Kidney (tissue), 13 donors: ENCODE measurements at regions not wholly inside any gene's neighbourhood (a gene's known extent, or its start where the extent isn't known, plus 50 kb on each side); places are given as distances from the start of the nearest gene placed in this dataset.
"Not testable (repeated sequence)": the region's sequence is repeated elsewhere in the genome, so short reads cannot be mapped to it uniquely, and the experiment has no call there.

ENCODE experiments used
- DNase-seq, 5 donors: peaks; one replicate each; pipeline ENCODE4 v3.0.0-alpha.2; 2013 to 2020
- FAIRE-seq: peaks from 2 replicates; lab custom pipeline; 2012; peaks lifted over from hg19 to GRCh38; lab: Jason Lieb, UNC
- H3K27ac ChIP-seq, 2 donors: one replicate each; pipeline ENCODE4 v1.7.0; 2013; ENCODE audit warnings: low read depth in 2 of 2, low read length in 2 of 2, inconsistent platforms in 1 of 2
- H3K27me3 ChIP-seq: one replicate; pipeline ENCODE4 v1.7.1; 2013; ENCODE audit warnings: low read length, inconsistent platforms; ENCODE audit not compliant: control insufficient read depth, insufficient read depth
- H3K36me3 ChIP-seq, 3 donors: one replicate each; pipeline versions ENCODE4 v1.7.0 to v1.7.1; 2013; ENCODE audit warnings: low read length in 3 of 3, control low read depth in 1 of 3, inconsistent platforms in 1 of 3; ENCODE audit not compliant: insufficient read depth in 3 of 3, control insufficient read depth in 2 of 3
- H3K4me1 ChIP-seq, 3 donors: one replicate each; pipeline versions ENCODE4 v1.7.0 to v1.7.1; 2013; ENCODE audit warnings: low read length in 3 of 3, inconsistent platforms in 1 of 3, low read depth in 1 of 3; ENCODE audit not compliant: control insufficient read depth in 2 of 3, insufficient read depth in 2 of 3
- H3K4me3 ChIP-seq, 3 donors: one replicate each; pipeline versions ENCODE4 v1.7.0 to v1.8.1; 2013; ENCODE audit warnings: low read length in 3 of 3, control low read depth in 1 of 3, inconsistent platforms in 1 of 3
- H3K9ac ChIP-seq, 3 donors: one replicate each; pipeline versions ENCODE4 v1.7.0 to v1.7.1; 2013; ENCODE audit warnings: low read length in 3 of 3, control low read depth in 1 of 3, inconsistent platforms in 1 of 3
- H3K9me3 ChIP-seq, 3 donors: one replicate each; pipeline versions ENCODE4 v1.7.0 to v1.7.1; 2013; ENCODE audit warnings: low read length in 3 of 3, control low read depth in 1 of 3, inconsistent platforms in 1 of 3; ENCODE audit not compliant: control insufficient read depth in 2 of 3, insufficient read depth in 1 of 3
- intact Hi-C: fragments of 100-400 bp; cut with DNase I; formaldehyde crosslinking; loops from one replicate; pipeline ENCODE4 v1.11.1; 2022
- TF ChIP-seq, protein P1 (sequence below): IDR thresholded peaks from 3 replicates; pipeline ENCODE4 v1.5.1; 2012; ENCODE audit warnings: mild to moderate bottlenecking, moderate library complexity, borderline replicate concordance; ENCODE audit not compliant: insufficient read depth; ENCODE audit errors: extremely low read depth
- donor health status: control.
- donor health status: control.
- donor health status: control.
- donor health status: control.
- donor health status: control.
- donor health status: DM: yes; HTN: yes; CAD: no.
- donor health status: Normal renal cell carcinoma (clear cell type).

DNA sequence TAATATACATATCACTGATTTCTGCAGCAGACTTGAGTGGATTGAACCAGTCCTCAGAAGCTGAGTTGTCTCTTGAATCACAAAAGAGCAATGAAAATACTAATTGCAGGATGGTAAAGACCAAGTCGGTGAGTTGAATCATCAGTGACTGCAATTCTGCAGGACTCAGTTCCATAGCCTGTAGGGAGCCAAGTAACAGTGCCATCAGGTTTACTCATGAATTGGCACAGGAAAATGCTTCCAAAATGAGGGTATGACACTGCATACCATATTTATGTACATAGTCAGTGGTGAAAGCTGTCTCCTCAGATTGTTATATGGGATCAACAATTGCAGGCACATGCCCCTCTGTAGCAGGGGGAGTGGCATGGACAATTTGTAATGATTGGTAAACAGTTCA lies 192.8 kb downstream of the CCNG2 start:
- TF ChIP-seq, protein P1, sequence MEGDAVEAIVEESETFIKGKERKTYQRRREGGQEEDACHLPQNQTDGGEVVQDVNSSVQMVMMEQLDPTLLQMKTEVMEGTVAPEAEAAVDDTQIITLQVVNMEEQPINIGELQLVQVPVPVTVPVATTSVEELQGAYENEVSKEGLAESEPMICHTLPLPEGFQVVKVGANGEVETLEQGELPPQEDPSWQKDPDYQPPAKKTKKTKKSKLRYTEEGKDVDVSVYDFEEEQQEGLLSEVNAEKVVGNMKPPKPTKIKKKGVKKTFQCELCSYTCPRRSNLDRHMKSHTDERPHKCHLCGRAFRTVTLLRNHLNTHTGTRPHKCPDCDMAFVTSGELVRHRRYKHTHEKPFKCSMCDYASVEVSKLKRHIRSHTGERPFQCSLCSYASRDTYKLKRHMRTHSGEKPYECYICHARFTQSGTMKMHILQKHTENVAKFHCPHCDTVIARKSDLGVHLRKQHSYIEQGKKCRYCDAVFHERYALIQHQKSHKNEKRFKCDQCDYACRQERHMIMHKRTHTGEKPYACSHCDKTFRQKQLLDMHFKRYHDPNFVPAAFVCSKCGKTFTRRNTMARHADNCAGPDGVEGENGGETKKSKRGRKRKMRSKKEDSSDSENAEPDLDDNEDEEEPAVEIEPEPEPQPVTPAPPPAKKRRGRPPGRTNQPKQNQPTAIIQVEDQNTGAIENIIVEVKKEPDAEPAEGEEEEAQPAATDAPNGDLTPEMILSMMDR, result no peak
- intact Hi-C loops, result loop anchor here (10.0 kb wide), 1 partner anchor 115 kb away; no protein-coding TSS in a partner anchor
- Histone ChIP-seq H3K9ac (no peak overlapping the region), H3K9me3 (no peaks in the 10 kb centered on the region), H3K4me1 (no peaks in the 10 kb centered on the region), H3K4me3 (no peak overlapping the region), H3K36me3 (no peaks in the 10 kb centered on the region), H3K27ac (no peak overlapping the region), H3K27me3 (no peaks in the 10 kb centered on the region)
- no peak for FAIRE-seq
- DNase-seq, result no peak

DNA sequence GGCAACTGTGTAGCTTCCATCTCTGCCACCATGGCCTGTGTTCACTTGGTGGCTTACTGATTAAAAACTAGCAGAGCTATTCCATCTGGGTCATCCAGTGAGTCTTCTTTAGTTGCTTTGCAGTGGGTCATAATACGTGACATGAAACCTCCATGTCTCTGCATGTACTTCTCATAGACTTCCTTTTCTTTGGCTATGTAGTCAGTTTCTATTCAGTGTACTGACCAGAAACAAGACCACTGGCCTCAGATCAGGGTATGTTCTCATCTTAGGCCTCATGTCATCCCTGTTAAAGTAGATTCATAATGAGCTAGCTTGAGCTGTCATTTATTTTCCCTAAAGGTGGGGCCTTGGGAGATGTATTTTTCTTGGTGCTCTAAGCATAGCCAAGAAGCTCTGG lies 195.2 kb downstream of the CCNG2 start:
- DNase-seq (no peak), FAIRE-seq (no peak)
- H3K27me3 ChIP-seq, result no peaks in the 10 kb centered on the region
- H3K27ac ChIP-seq, result no peak overlapping the region
- no peaks in the 10 kb centered on the region for H3K4me1 ChIP-seq
- H3K4me3 ChIP-seq, result no peak overlapping the region
- TF ChIP-seq, protein P1, result no peak
- H3K9me3 ChIP-seq, result no peaks in the 10 kb centered on the region
- H3K9ac ChIP-seq, result no peak overlapping the region
- H3K36me3 ChIP-seq, result no peaks in the 10 kb centered on the region
- intact Hi-C loops, result loop anchor here (10.0 kb wide), 1 partner anchor 117 kb away; no protein-coding TSS in a partner anchor

DNA sequence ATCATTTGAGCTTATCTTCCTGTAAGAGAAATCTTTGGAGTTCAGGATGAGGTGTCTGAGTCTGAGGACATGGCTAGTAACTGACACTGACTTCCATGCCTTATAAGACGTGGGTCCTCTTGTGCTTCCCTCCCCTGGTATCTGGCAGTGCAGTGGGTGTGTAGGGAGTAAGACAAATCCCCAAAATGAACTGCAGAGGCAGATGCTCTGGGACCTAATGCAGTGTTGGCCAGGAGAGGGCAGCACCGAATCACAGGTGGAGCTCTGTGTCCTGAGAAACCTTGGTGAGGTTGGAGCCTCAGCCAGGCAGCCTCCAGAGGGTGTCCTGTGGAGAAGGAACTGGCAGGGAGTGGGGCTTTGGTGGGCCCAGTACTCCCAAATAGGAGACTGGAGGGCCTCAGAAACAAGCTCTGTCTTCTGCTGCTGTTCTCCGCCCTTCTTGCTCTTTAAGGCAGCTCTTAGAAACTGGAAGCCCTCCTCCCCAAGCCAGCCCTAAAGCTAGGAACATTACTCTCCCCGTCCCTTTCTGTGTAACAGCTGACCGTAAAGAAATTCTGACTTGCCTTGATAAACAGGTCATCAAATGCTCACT lies 196.8 kb downstream of the CCNG2 start:
- H3K9ac ChIP-seq, H3K36me3 ChIP-seq, H3K27me3 ChIP-seq, H3K4me1 ChIP-seq, FAIRE-seq, H3K4me3 ChIP-seq, H3K9me3 ChIP-seq, DNase-seq, H3K27ac ChIP-seq: not testable (repeated sequence)
- intact Hi-C loops, result loop anchor here (10.0 kb wide), 1 partner anchor 119 kb away; no protein-coding TSS in a partner anchor

DNA sequence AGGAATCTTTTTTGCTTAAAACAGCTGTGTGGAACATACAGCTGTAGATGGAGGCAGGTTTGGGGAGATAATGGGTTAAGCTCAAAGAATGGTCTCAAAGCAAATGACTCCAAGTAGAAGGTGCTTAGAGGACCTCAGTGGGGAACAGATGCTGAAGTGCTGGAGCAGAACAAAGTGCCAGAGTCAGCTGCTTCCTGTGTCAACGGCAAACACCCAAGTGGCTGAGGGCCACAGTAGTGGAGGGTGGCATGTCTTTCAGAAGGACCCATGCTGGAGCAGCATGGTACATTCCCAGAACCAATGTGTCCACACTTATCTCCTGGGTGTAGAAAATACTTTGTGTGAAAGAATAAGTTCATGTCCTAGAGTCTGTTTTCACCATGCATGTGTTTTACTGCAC lies 197.5 kb downstream of the CCNG2 start:
- Histone ChIP-seq H3K4me1 (no peaks in the 10 kb centered on the region), H3K9ac (no peak overlapping the region), H3K27me3 (no peaks in the 10 kb centered on the region), H3K27ac (no peak overlapping the region), H3K9me3 (no peaks in the 10 kb centered on the region), H3K36me3 (no peaks in the 10 kb centered on the region), H3K4me3 (no peak overlapping the region)
- DNase-seq (no peak), FAIRE-seq (no peak)
- intact Hi-C loops, result loop anchor here (10.0 kb wide), 1 partner anchor 120 kb away; no protein-coding TSS in a partner anchor
- TF ChIP-seq, protein P1, result no peak
